ENCODE measurements at regions not wholly inside any gene's neighbourhood (a gene's known extent, or its start where the extent isn't known, plus 50 kb on each side); places are given as distances from the start of the nearest gene placed in this dataset.

DNA sequence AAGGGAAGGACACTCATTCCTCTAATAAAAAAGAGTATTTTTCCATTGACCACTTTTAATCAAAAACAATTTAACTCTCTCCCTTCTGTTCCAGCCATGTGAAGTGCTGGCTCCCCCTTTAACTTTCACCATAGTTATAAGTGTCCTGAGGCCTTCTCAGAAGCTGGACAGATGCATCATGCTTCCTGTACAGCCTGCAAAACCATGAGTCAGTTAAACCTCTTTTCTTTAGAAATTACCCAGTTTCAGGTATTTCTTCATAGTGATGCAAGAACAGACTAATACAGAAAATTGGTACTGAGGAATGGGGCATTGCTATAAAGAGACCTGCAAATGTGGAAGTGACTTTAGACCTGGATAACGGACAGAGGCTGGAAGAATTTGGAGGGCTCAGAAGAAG lies 643.6 kb upstream of the DDX18 start:
- no peaks in the 10 kb centered on the region for H3K4me1 ChIP-seq (ENCODE audit: control insufficient read depth, insufficient read depth, low read length)
- H4K8ac ChIP-seq (ENCODE audit: low read depth in 2 of 2, low read length in 2 of 2): no peak overlapping the region
- H3K4ac ChIP-seq (ENCODE audit: low read depth, low read length): no peak overlapping the region
- no peak overlapping the region for H3K4me2 ChIP-seq (ENCODE audit: low read depth, low read length)
- H3K79me1 ChIP-seq (ENCODE audit: low read depth in 1 of 2, low read length in 2 of 2): no peaks in the 10 kb centered on the region
- ChIA-PET CTCF (no interaction called here), POLR2A (ENCODE audit: unreplicated experiment) (no interaction called here)
- H2AK9ac ChIP-seq (replicated peaks; ENCODE audit: low read depth, low read length, poor library complexity): no peak overlapping the region
- ATAC-seq (ENCODE audit: low read depth): no peak
- no peak overlapping the region for H3K14ac ChIP-seq (replicated peaks; ENCODE audit: low read depth, low read length)
- H3K27ac ChIP-seq (ENCODE audit: insufficient read depth, low read length): no peak overlapping the region
- 50% methylated on average over 1 of the region's 1 CpG; no CpG with 5 or more reads in 1 of the 2 experiments for WGBS, 2 experiments (ENCODE audit: extremely low coverage in 2 of 2, insufficient read length in 1 of 2)
- no peak overlapping the region for H3K18ac ChIP-seq (ENCODE audit: low read depth, low read length)
- H2AK5ac ChIP-seq (ENCODE audit: low read depth, low read length): no peak overlapping the region
- no peak overlapping the region for H3K56ac ChIP-seq (ENCODE audit: extremely low read depth, insufficient read depth, low read length)
- no peaks in the 10 kb centered on the region for H3K9me1 ChIP-seq (ENCODE audit: insufficient read depth, low read length)
- H3K9me3 ChIP-seq (ENCODE audit: control insufficient read depth, insufficient read depth, low read length): peaks cover 7% of the 10 kb centered on the region
- H2AFZ ChIP-seq (replicated peaks; ENCODE audit: low read length, poor library complexity): no peak overlapping the region
- no peak overlapping the region for H2BK5ac ChIP-seq (ENCODE audit: low read depth, low read length, poor library complexity, severe bottlenecking)
- TF ChIP-seq RAD21 (IDR thresholded peaks at IDR 0.05; ENCODE audit: low read length): no peak
- no peak for TF ChIP-seq POLR2A (IDR thresholded peaks at IDR 0.05; ENCODE audit: low read depth, low read length)
- no peak for TF ChIP-seq FOS (IDR thresholded peaks at IDR 0.05; ENCODE audit: low read depth, low read length)
- no peak for TF ChIP-seq MAFK (IDR thresholded peaks at IDR 0.05; ENCODE audit: low read depth, low read length)
- TF ChIP-seq RFX5 (IDR thresholded peaks at IDR 0.05; ENCODE audit: low read depth, low read length): no peak
- TF ChIP-seq BHLHE40 (IDR thresholded peaks at IDR 0.05; ENCODE audit: low read depth, low read length): no peak
- no peak for TF ChIP-seq MAZ (IDR thresholded peaks at IDR 0.05; ENCODE audit: borderline replicate concordance, low read depth, low read length)
- no peak for TF ChIP-seq CEBPB (IDR thresholded peaks at IDR 0.05; ENCODE audit: low read depth, low read length)
- no peak for TF ChIP-seq RCOR1 (IDR thresholded peaks at IDR 0.05; ENCODE audit: insufficient replicate concordance, low read length)
- TF ChIP-seq, protein P1, sequence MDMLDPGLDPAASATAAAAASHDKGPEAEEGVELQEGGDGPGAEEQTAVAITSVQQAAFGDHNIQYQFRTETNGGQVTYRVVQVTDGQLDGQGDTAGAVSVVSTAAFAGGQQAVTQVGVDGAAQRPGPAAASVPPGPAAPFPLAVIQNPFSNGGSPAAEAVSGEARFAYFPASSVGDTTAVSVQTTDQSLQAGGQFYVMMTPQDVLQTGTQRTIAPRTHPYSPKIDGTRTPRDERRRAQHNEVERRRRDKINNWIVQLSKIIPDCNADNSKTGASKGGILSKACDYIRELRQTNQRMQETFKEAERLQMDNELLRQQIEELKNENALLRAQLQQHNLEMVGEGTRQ (IDR thresholded peaks at IDR 0.05; ENCODE audit: low read depth, low read length): no peak
- TF ChIP-seq SMC3 (IDR thresholded peaks at IDR 0.05; ENCODE audit: low read depth, low read length): no peak
- no peak for TF ChIP-seq ELK1 (IDR thresholded peaks at IDR 0.05; ENCODE audit: borderline replicate concordance, low read depth, low read length)
- TF ChIP-seq CTCF (conservative IDR thresholded peaks at IDR 0.05; ENCODE audit: low read depth, low read length): no peak
- TF ChIP-seq CHD1 (IDR thresholded peaks at IDR 0.05; ENCODE audit: low read depth, low read length): no peak
- no peak for TF ChIP-seq MXI1 (IDR thresholded peaks at IDR 0.05; ENCODE audit: borderline replicate concordance, low read depth, low read length)
- no peak for TF ChIP-seq NFE2L2 (IDR thresholded peaks at IDR 0.05; ENCODE audit: low read depth, low read length)
- H2BK120ac ChIP-seq (ENCODE audit: low read depth, low read length): no peak overlapping the region
- H3K9ac ChIP-seq (ENCODE audit: low read depth, low read length): no peak overlapping the region
- H3K36me3 ChIP-seq (ENCODE audit: control insufficient read depth, insufficient read depth, low read length): no peaks in the 10 kb centered on the region
- H4K91ac ChIP-seq (ENCODE audit: insufficient read depth, low read depth, low read length): no peak overlapping the region
- BruUV-seq (replicated peaks): no TSS peak
- no peak overlapping the region for H2BK20ac ChIP-seq (ENCODE audit: low read depth, low read length)
- dilution Hi-C loops (cut with HindIII; ENCODE audit: low sequenced_read_pairs, unreplicated experiment) (no loop called here), intact Hi-C loops (cut with micrococcal nuclease) (no loop called here), in situ Hi-C loops (cut with MboI; ENCODE audit: low sequenced_read_pairs) (no loop called here)
- H4K20me1 ChIP-seq (ENCODE audit: insufficient read depth, low read length): no peaks in the 10 kb centered on the region
- no peak overlapping the region for H3K4me3 ChIP-seq (ENCODE audit: insufficient read depth, low read depth, low read length)
- no peak overlapping the region for H4K5ac ChIP-seq (ENCODE audit: low read depth, low read length)
- DNase-seq: no peak
- H3K27me3 ChIP-seq (ENCODE audit: control insufficient read depth, insufficient read depth, low read length): no peaks in the 10 kb centered on the region
- no peak overlapping the region for H2BK15ac ChIP-seq (ENCODE audit: low read depth, low read length)
- no peak overlapping the region for H3K23ac ChIP-seq (ENCODE audit: low read depth, low read length)
